GM19025 (cell line): ENCODE measurements at regions not wholly inside any gene's neighbourhood (a gene's known extent, or its start where the extent isn't known, plus 50 kb on each side); places are given as distances from the start of the nearest gene placed in this dataset.
"Not testable (repeated sequence)": the region's sequence is repeated elsewhere in the genome, so short reads cannot be mapped to it uniquely, and the experiment has no call there.

Experiments used
- ATAC-seq: cut with Tn5 transposase; IDR thresholded peaks from one replicate; pipeline ENCODE4 v1.9.1; 2021; ENCODE audit warnings: mild to moderate bottlenecking, low read depth, moderate library complexity; ENCODE audit not compliant: unreplicated experiment

- no peak for ATAC-seq
Observed at GRCh38 chr11:27244900-27245299, 118.1 kb downstream of the CCDC34 start.

- ATAC-seq: no peak
Observed at GRCh38 chr11:27242591-27242990, 120.4 kb downstream of the CCDC34 start.

GRCh38 chr11:27241311-27242122 is 121.5 kb downstream of the CCDC34 start:
- ATAC-seq: no peak

GRCh38 chr11:27239305-27239942 is 123.6 kb downstream of the CCDC34 start:
- ATAC-seq: no peak

GRCh38 chr11:27238811-27239210 is 124.2 kb downstream of the CCDC34 start:
- ATAC-seq: no peak

GRCh38 chr11:27237643-27238042 is 125.4 kb downstream of the CCDC34 start:
- no peak for ATAC-seq

- no peak for ATAC-seq
Observed at GRCh38 chr11:27234961-27235360, 128.1 kb downstream of the CCDC34 start.

- ATAC-seq: peak; percentile 92
Observed at GRCh38 chr11:27234043-27234668, 128.9 kb downstream of the CCDC34 start.

- ATAC-seq: peak; percentile 20
Observed at GRCh38 chr11:27233654-27234042, 129.4 kb downstream of the CCDC34 start.

GRCh38 chr11:27231530-27231929 is 131.5 kb downstream of the CCDC34 start:
- no peak for ATAC-seq

- no peak for ATAC-seq
Observed at GRCh38 chr11:27230192-27230572, 132.8 kb downstream of the CCDC34 start.

- ATAC-seq: no peak
Observed at GRCh38 chr11:27229511-27230191, 133.4 kb downstream of the CCDC34 start.

GRCh38 chr11:27228906-27229290 is 134.1 kb downstream of the CCDC34 start:
- ATAC-seq: no peak

GRCh38 chr11:27228232-27228905 is 134.6 kb downstream of the CCDC34 start:
- no peak for ATAC-seq

- ATAC-seq: no peak
Observed at GRCh38 chr11:27227736-27228135, 135.3 kb downstream of the CCDC34 start.

GRCh38 chr11:27219487-27220039 is 143.5 kb downstream of the CCDC34 start:
- not testable (repeated sequence) for ATAC-seq

- ATAC-seq: no peak
Observed at GRCh38 chr11:27218421-27219038, 144.5 kb downstream of the CCDC34 start.

GRCh38 chr11:27217948-27218420 is 145.0 kb downstream of the CCDC34 start:
- ATAC-seq: no peak

- ATAC-seq: no peak
Observed at GRCh38 chr11:27217496-27217895, 145.5 kb downstream of the CCDC34 start.
